ENCODE measurements at regions not wholly inside any gene's neighbourhood (a gene's known extent, or its start where the extent isn't known, plus 50 kb on each side); places are given as distances from the start of the nearest gene placed in this dataset.

DNA sequence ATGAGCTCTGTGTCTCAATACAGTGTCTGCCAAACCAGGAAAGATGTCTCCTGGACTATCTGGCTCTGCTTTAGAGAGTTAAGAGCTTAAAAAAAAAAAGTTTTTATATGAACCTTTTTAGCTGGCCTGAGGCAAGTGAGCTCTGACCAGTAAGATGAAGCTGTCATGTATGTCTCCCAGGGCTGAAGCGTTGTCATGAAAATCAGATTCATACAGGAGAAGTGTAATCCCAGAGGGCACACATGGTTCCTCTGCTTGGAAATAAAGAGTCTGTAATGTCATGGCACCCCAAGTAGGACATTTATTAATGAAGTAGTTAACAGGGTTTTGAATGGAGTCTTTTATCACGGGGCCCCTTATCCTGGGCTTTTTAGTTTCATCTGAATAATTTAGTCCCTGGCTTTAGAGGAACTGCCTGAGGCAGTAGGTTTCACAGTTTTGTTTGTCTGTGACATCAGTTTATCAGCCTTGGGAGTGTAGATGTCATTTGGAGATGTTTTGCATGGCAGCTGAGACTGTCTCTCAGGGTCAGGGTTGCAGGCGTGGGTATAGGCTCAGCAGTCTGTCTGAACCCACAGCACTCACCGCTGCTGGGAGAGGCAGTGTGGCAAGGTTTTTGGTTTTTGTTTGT is 223.3 kb downstream of the DIRAS2 start:
- intact Hi-C loops (cut with DNase I) = no loop called here
- Histone ChIP-seq H3K9me3 (no peaks in the 10 kb centered on the region), H3K4me3 (no peak overlapping the region), H3K4me1 (no peaks in the 10 kb centered on the region), H3K27ac (no peak overlapping the region), H3K36me3 (no peaks in the 10 kb centered on the region), H3K27me3 (no peaks in the 10 kb centered on the region)
- no peak for ATAC-seq
- no peak for DNase-seq
- no peak for TF ChIP-seq CTCF (IDR thresholded peaks at IDR 0.05)

DNA sequence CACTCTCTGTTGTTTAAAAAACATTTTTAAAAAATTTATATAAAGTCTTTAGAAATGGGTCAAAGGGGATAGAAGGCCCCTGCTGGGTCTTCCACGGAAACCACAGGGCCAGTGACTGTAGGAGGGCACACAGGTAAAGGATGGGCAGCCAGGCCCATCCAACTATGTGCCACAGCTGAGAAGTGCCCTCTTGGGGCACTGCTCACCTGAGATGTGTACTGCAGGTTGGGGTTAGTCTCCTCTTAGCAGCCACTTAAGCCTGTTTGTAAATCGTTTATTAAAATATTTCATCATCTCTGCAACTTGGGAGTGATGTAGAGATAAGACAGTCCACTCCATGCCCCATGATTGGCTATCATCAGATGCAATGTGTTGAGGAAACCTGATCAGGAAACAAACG is 222.4 kb downstream of the DIRAS2 start:
- Histone ChIP-seq H3K27ac (no peak overlapping the region), H3K9me3 (no peaks in the 10 kb centered on the region), H3K4me1 (no peaks in the 10 kb centered on the region), H3K4me3 (no peak overlapping the region), H3K36me3 (no peaks in the 10 kb centered on the region), H3K27me3 (no peaks in the 10 kb centered on the region)
- ATAC-seq = peak; percentile 27
- intact Hi-C loops (cut with DNase I) = no loop called here
- no peak for DNase-seq
- no peak for TF ChIP-seq CTCF (IDR thresholded peaks at IDR 0.05)

GRCh38 chr9:90420768-90421513 is 221.7 kb downstream of the DIRAS2 start:
- Histone ChIP-seq H3K27me3 (no peaks in the 10 kb centered on the region), H3K4me1 (no peaks in the 10 kb centered on the region), H3K4me3 (no peak overlapping the region), H3K27ac (no peak overlapping the region), H3K9me3 (no peaks in the 10 kb centered on the region), H3K36me3 (no peaks in the 10 kb centered on the region)
- ATAC-seq (peak; percentile 37), DNase-seq (peak in 1 of 4 donors; percentile 48)
- no peak for TF ChIP-seq CTCF (IDR thresholded peaks at IDR 0.05)
- intact Hi-C loops (cut with DNase I) = no loop called here

GRCh38 chr9:90421786-90422185 is 220.8 kb downstream of the DIRAS2 start:
- ATAC-seq = no peak
- intact Hi-C loops (cut with DNase I) = no loop called here
- Histone ChIP-seq H3K4me1 (no peaks in the 10 kb centered on the region), H3K9me3 (no peaks in the 10 kb centered on the region), H3K27me3 (no peaks in the 10 kb centered on the region), H3K36me3 (no peaks in the 10 kb centered on the region), H3K27ac (no peak overlapping the region), H3K4me3 (no peak overlapping the region)
- no peak for TF ChIP-seq CTCF (IDR thresholded peaks at IDR 0.05)
- no peak for DNase-seq

DNA sequence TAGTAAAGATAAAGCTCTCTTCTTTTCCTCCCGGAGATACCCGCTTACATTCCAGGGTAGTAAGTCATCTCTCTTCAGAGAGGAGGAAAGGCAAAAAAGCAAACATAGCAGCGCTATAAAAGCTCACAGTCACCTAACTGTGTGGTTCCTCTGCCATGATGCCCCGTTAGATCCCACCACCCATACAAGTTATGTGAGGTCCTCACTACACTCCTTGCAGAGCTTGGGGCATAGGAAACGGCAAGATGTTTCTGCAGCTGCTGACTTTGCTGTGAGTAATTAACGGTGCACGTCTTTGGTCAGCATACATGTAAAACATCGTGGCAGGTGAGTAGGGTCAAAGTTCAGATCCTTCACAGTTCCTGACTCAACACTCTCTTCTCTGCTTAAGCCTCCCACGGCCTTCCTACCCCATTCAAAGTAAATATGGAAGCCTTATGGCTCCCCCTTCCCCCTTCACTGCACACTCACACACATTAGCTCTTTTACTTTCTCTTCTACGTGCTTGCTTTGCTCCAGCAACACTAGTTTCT is 218.9 kb downstream of the DIRAS2 start:
- no peak overlapping the region for H3K27ac ChIP-seq
- no peak for DNase-seq
- H3K36me3 ChIP-seq = no peaks in the 10 kb centered on the region
- no peak overlapping the region for H3K4me3 ChIP-seq
- H3K9me3 ChIP-seq = no peaks in the 10 kb centered on the region
- no peaks in the 10 kb centered on the region for H3K4me1 ChIP-seq
- ATAC-seq = peak; percentile 51
- intact Hi-C loops (cut with DNase I) = no loop called here
- no peak for TF ChIP-seq CTCF (IDR thresholded peaks at IDR 0.05)
- H3K27me3 ChIP-seq = no peaks in the 10 kb centered on the region
